Vagina (tissue), 2 donors: ENCODE measurements at regions not wholly inside any gene's neighbourhood (a gene's known extent, or its start where the extent isn't known, plus 50 kb on each side); places are given as distances from the start of the nearest gene placed in this dataset.

Experiments used
- DNase-seq, 2 donors: peaks; one replicate each; pipeline ENCODE4 v3.0.0-alpha.2; 2017; ENCODE audit errors: extremely low spot score in 2 of 2
- H3K27ac ChIP-seq: fragments of 200-600 bp; sonication (generic); one replicate; pipeline ENCODE4 v1.5.1; 2019
- H3K27me3 ChIP-seq: fragments of 200-600 bp; sonication (generic); one replicate; pipeline ENCODE4 v1.5.1; 2019
- H3K36me3 ChIP-seq, 2 donors: fragments of 200-600 bp; sonication (generic); one replicate each; pipeline ENCODE4 v1.5.1; 2017 to 2019
- H3K4me1 ChIP-seq: fragments of 200-600 bp; sonication (generic); one replicate; pipeline ENCODE4 v1.5.1; 2019
- H3K4me3 ChIP-seq, 2 donors: fragments of 200-600 bp; sonication (generic); 1 replicate in 1 of 2; 2 replicates in 1 of 2; pipeline ENCODE4 v1.5.1; 2016 to 2019
- H3K9me3 ChIP-seq: fragments of 200-600 bp; sonication (generic); one replicate; pipeline ENCODE4 v1.5.1; 2019
- CTCF ChIP-seq, 3 experiments: fragments of 450-650 bp in 2 of 3; fragments of 200-600 bp in 1 of 3; sonication (generic) in 1 of 3; IDR thresholded peaks; one replicate each; pipeline ENCODE4 v1.5.1; 2017 to 2019; ENCODE audit warnings: antibody characterized with exemption in 3 of 3, mild to moderate bottlenecking in 2 of 3, moderate library complexity in 2 of 3
- POLR2A ChIP-seq, 2 donors: fragments of 450-650 bp; IDR thresholded peaks; one replicate each; pipeline ENCODE4 v1.6.1; 2017; ENCODE audit warnings: antibody characterized with exemption in 2 of 2, mild to moderate bottlenecking in 2 of 2, moderate library complexity in 2 of 2
- POLR2AphosphoS5 ChIP-seq, 2 donors: sonication (generic); formaldehyde crosslinking; IDR thresholded peaks; one replicate each; pipeline ENCODE4 v1.9.0; 2017; ENCODE audit warnings: antibody characterized with exemption in 2 of 2, mild to moderate bottlenecking in 2 of 2, low read depth in 1 of 2; ENCODE audit not compliant: insufficient read depth in 1 of 2
- intact Hi-C: fragments of 100-400 bp; cut with DNase I; formaldehyde crosslinking; loops from one replicate; pipeline ENCODE4 v1.15.1; 2023

- Histone ChIP-seq H3K4me3 (no peak overlapping the region), H3K36me3 (no peaks in the 10 kb centered on the region), H3K9me3 (no peaks in the 10 kb centered on the region), H3K27me3 (no peaks in the 10 kb centered on the region), H3K4me1 (no peaks in the 10 kb centered on the region), H3K27ac (no peak overlapping the region)
- intact Hi-C loops: no loop called here
- TF ChIP-seq POLR2A (IDR thresholded peaks at IDR 0.05) (no peak), CTCF (IDR thresholded peaks at IDR 0.05) (no peak), POLR2AphosphoS5 (IDR thresholded peaks at IDR 0.05; ENCODE audit: insufficient read depth in 1 of 2, low read depth in 1 of 2) (no peak)
- no peak for DNase-seq
Measured at GRCh38 chr14:97185186-97185585, 388.0 kb downstream of the VRK1 start.

GRCh38 chr14:97187916-97188315 is 390.7 kb downstream of the VRK1 start:
- Histone ChIP-seq H3K9me3 (no peaks in the 10 kb centered on the region), H3K4me3 (no peak overlapping the region), H3K36me3 (no peaks in the 10 kb centered on the region), H3K4me1 (no peaks in the 10 kb centered on the region), H3K27ac (no peak overlapping the region), H3K27me3 (no peaks in the 10 kb centered on the region)
- intact Hi-C loops: no loop called here
- no peak for DNase-seq
- no peak for TF ChIP-seq POLR2A (IDR thresholded peaks at IDR 0.05)

GRCh38 chr14:97196336-97196735 is 399.2 kb downstream of the VRK1 start:
- Histone ChIP-seq H3K4me1 (no peaks in the 10 kb centered on the region), H3K9me3 (no peaks in the 10 kb centered on the region), H3K36me3 (no peaks in the 10 kb centered on the region), H3K4me3 (no peak overlapping the region), H3K27ac (no peak overlapping the region), H3K27me3 (no peaks in the 10 kb centered on the region)
- intact Hi-C loops: no loop called here
- no peak for DNase-seq
- no peak for TF ChIP-seq CTCF (IDR thresholded peaks at IDR 0.05)
- no peak for TF ChIP-seq POLR2A (IDR thresholded peaks at IDR 0.05)
- no peak for TF ChIP-seq POLR2AphosphoS5 (IDR thresholded peaks at IDR 0.05; ENCODE audit: insufficient read depth in 1 of 2, low read depth in 1 of 2)

GRCh38 chr14:97198813-97199212 is 401.6 kb downstream of the VRK1 start:
- H3K4me1 ChIP-seq: no peaks in the 10 kb centered on the region
- no peaks in the 10 kb centered on the region for H3K36me3 ChIP-seq

GRCh38 chr14:97200245-97200644 is 403.1 kb downstream of the VRK1 start:
- H3K4me1 ChIP-seq: no peaks in the 10 kb centered on the region
- intact Hi-C loops: no loop called here
- no peaks in the 10 kb centered on the region for H3K36me3 ChIP-seq
- H3K9me3 ChIP-seq: no peaks in the 10 kb centered on the region
- no peak overlapping the region for H3K4me3 ChIP-seq
- H3K27me3 ChIP-seq: no peaks in the 10 kb centered on the region
- DNase-seq: no peak
- TF ChIP-seq POLR2AphosphoS5 (IDR thresholded peaks at IDR 0.05; ENCODE audit: insufficient read depth in 1 of 2, low read depth in 1 of 2): no peak
- no peak for TF ChIP-seq CTCF (IDR thresholded peaks at IDR 0.05)
- no peak for TF ChIP-seq POLR2A (IDR thresholded peaks at IDR 0.05)
- no peak overlapping the region for H3K27ac ChIP-seq

More at GRCh38 chr14:97198813-97199212, 401.6 kb downstream of the VRK1 start:
- Histone ChIP-seq H3K27ac (no peak overlapping the region), H3K9me3 (no peaks in the 10 kb centered on the region), H3K27me3 (no peaks in the 10 kb centered on the region), H3K4me3 (no peak overlapping the region)
- intact Hi-C loops: no loop called here
- no peak for TF ChIP-seq POLR2A (IDR thresholded peaks at IDR 0.05)
- TF ChIP-seq POLR2AphosphoS5 (IDR thresholded peaks at IDR 0.05; ENCODE audit: insufficient read depth in 1 of 2, low read depth in 1 of 2): no peak
- no peak for TF ChIP-seq CTCF (IDR thresholded peaks at IDR 0.05)
- DNase-seq: no peak

GRCh38 chr14:97206916-97207315 is 409.7 kb downstream of the VRK1 start:
- no peak for TF ChIP-seq POLR2AphosphoS5 (IDR thresholded peaks at IDR 0.05; ENCODE audit: insufficient read depth in 1 of 2, low read depth in 1 of 2)
- no peak for TF ChIP-seq CTCF (IDR thresholded peaks at IDR 0.05)
- no peak for TF ChIP-seq POLR2A (IDR thresholded peaks at IDR 0.05)
- Histone ChIP-seq H3K9me3 (no peaks in the 10 kb centered on the region), H3K36me3 (no peaks in the 10 kb centered on the region), H3K4me3 (no peak overlapping the region), H3K4me1 (no peaks in the 10 kb centered on the region), H3K27me3 (no peaks in the 10 kb centered on the region), H3K27ac (no peak overlapping the region)
- intact Hi-C loops: no loop called here
- DNase-seq: no peak
